ENCODE measurements at regions not wholly inside any gene's neighbourhood (a gene's known extent, or its start where the extent isn't known, plus 50 kb on each side); places are given as distances from the start of the nearest gene placed in this dataset.
A peak's percentile ranks its signal among the peaks of the same experiment; 100 is the strongest.

GRCh38 chr6:25147223-25147622 is 132.0 kb upstream of the CARMIL1 start:
- Histone ChIP-seq H2AFZ (ENCODE audit: low read length) (peak overlapping the region; percentile 50; the same call in 1 of the 2 replicates), H3K27me3 (ENCODE audit: insufficient read depth, low read length, poor library complexity, severe bottlenecking) (no peaks in the 10 kb centered on the region), H3K4me2 (ENCODE audit: low read depth, low read length, poor library complexity, severe bottlenecking) (no peak overlapping the region)

GRCh38 chr6:25150031-25150430 is 129.1 kb upstream of the CARMIL1 start:
- Histone ChIP-seq H3K9me3 (ENCODE audit: insufficient read depth, low read depth, low read length) (no peaks in the 10 kb centered on the region), H4K20me1 (ENCODE audit: insufficient read depth, low read length, poor library complexity, severe bottlenecking) (no peaks in the 10 kb centered on the region), H3F3A (ENCODE audit: low read depth) (no peaks in the 10 kb centered on the region), H3K4me2 (ENCODE audit: low read depth, low read length, poor library complexity, severe bottlenecking) (no peak overlapping the region), H3K27me3 (ENCODE audit: insufficient read depth, low read length, poor library complexity, severe bottlenecking) (no peaks in the 10 kb centered on the region), H3K4me3 (ENCODE audit: low read length, poor library complexity, severe bottlenecking) (no peak overlapping the region), H2AFZ (ENCODE audit: low read length) (no peak overlapping the region), H3K4me1 (ENCODE audit: insufficient read depth, low read length, poor library complexity, severe bottlenecking) (peaks cover 12% of the 10 kb centered on the region), H3K9ac (ENCODE audit: low read depth, low read length, poor library complexity, severe bottlenecking) (no peak overlapping the region), H3K9me2 (replicated peaks; ENCODE audit: low read depth, low read length) (no peaks in the 10 kb centered on the region), H3K79me2 (ENCODE audit: insufficient read depth, low read length) (no peaks in the 10 kb centered on the region), H3K36me3 (ENCODE audit: insufficient read depth, low read length) (no peaks in the 10 kb centered on the region)
- TF ChIP-seq EZH2phosphoT487 (IDR thresholded peaks at IDR 0.05; ENCODE audit: borderline replicate concordance) = no peak
- TF ChIP-seq, protein P1, sequence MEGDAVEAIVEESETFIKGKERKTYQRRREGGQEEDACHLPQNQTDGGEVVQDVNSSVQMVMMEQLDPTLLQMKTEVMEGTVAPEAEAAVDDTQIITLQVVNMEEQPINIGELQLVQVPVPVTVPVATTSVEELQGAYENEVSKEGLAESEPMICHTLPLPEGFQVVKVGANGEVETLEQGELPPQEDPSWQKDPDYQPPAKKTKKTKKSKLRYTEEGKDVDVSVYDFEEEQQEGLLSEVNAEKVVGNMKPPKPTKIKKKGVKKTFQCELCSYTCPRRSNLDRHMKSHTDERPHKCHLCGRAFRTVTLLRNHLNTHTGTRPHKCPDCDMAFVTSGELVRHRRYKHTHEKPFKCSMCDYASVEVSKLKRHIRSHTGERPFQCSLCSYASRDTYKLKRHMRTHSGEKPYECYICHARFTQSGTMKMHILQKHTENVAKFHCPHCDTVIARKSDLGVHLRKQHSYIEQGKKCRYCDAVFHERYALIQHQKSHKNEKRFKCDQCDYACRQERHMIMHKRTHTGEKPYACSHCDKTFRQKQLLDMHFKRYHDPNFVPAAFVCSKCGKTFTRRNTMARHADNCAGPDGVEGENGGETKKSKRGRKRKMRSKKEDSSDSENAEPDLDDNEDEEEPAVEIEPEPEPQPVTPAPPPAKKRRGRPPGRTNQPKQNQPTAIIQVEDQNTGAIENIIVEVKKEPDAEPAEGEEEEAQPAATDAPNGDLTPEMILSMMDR (conservative IDR thresholded peaks at IDR 0.05; ENCODE audit: low read length) = no peak

More at GRCh38 chr6:25147223-25147622, 132.0 kb upstream of the CARMIL1 start:
- Histone ChIP-seq H4K20me1 (ENCODE audit: insufficient read depth, low read length, poor library complexity, severe bottlenecking) (no peaks in the 10 kb centered on the region), H3K36me3 (ENCODE audit: insufficient read depth, low read length) (no peaks in the 10 kb centered on the region), H3K9me3 (ENCODE audit: insufficient read depth, low read depth, low read length) (no peaks in the 10 kb centered on the region), H3K9me2 (replicated peaks; ENCODE audit: low read depth, low read length) (no peaks in the 10 kb centered on the region), H3K4me1 (ENCODE audit: insufficient read depth, low read length, poor library complexity, severe bottlenecking) (peaks cover 4% of the 10 kb centered on the region), H3K4me3 (ENCODE audit: low read length, poor library complexity, severe bottlenecking) (no peak overlapping the region), H3F3A (ENCODE audit: low read depth) (no peaks in the 10 kb centered on the region), H3K79me2 (ENCODE audit: insufficient read depth, low read length) (no peaks in the 10 kb centered on the region), H3K9ac (ENCODE audit: low read depth, low read length, poor library complexity, severe bottlenecking) (no peak overlapping the region)
- TF ChIP-seq, protein P1 (conservative IDR thresholded peaks at IDR 0.05; ENCODE audit: low read length) = no peak
- TF ChIP-seq EZH2phosphoT487 (IDR thresholded peaks at IDR 0.05; ENCODE audit: borderline replicate concordance) = no peak

GRCh38 chr6:25150863-25151262 is 128.3 kb upstream of the CARMIL1 start:
- H3K4me1 ChIP-seq (ENCODE audit: insufficient read depth, low read length, poor library complexity, severe bottlenecking) = peaks cover 20% of the 10 kb centered on the region
- H3K36me3 ChIP-seq (ENCODE audit: insufficient read depth, low read length) = no peaks in the 10 kb centered on the region
- H2AFZ ChIP-seq (ENCODE audit: low read length) = no peak overlapping the region
- no peaks in the 10 kb centered on the region for H4K20me1 ChIP-seq (ENCODE audit: insufficient read depth, low read length, poor library complexity, severe bottlenecking)
- H3K9me2 ChIP-seq (replicated peaks; ENCODE audit: low read depth, low read length) = no peaks in the 10 kb centered on the region
- H3K4me3 ChIP-seq (ENCODE audit: low read length, poor library complexity, severe bottlenecking) = no peak overlapping the region
- H3K9me3 ChIP-seq (ENCODE audit: insufficient read depth, low read depth, low read length) = no peaks in the 10 kb centered on the region
- TF ChIP-seq, protein P1 (conservative IDR thresholded peaks at IDR 0.05; ENCODE audit: low read length) = no peak
- no peak for TF ChIP-seq EZH2phosphoT487 (IDR thresholded peaks at IDR 0.05; ENCODE audit: borderline replicate concordance)
- no peak overlapping the region for H3K9ac ChIP-seq (ENCODE audit: low read depth, low read length, poor library complexity, severe bottlenecking)
- H3F3A ChIP-seq (ENCODE audit: low read depth) = no peaks in the 10 kb centered on the region
- H3K27me3 ChIP-seq (ENCODE audit: insufficient read depth, low read length, poor library complexity, severe bottlenecking) = no peaks in the 10 kb centered on the region
- H3K79me2 ChIP-seq (ENCODE audit: insufficient read depth, low read length) = no peaks in the 10 kb centered on the region
- H3K4me2 ChIP-seq (ENCODE audit: low read depth, low read length, poor library complexity, severe bottlenecking) = no peak overlapping the region

Measured in Loucy (cell line).